Peyer's patch (tissue), 4 donors: ENCODE measurements at regions not wholly inside any gene's neighbourhood (a gene's known extent, or its start where the extent isn't known, plus 50 kb on each side); places are given as distances from the start of the nearest gene placed in this dataset.
"Not testable (repeated sequence)": the region's sequence is repeated elsewhere in the genome, so short reads cannot be mapped to it uniquely, and the experiment has no call there.

Experiments
- DNase-seq, 3 donors: peaks; one replicate each; pipeline ENCODE4 v3.0.0-alpha.2; 2017 to 2019
- H3K27ac ChIP-seq, 4 donors: fragments of 200-600 bp; sonication (generic); one replicate each; pipeline ENCODE4 v1.5.1; 2016 to 2019
- H3K27me3 ChIP-seq, 2 donors: fragments of 200-600 bp; sonication (generic); one replicate each; pipeline ENCODE4 v1.5.1; 2019
- H3K36me3 ChIP-seq, 3 donors: fragments of 200-600 bp; sonication (generic); one replicate each; pipeline ENCODE4 v1.5.1; 2016 to 2019
- H3K4me1 ChIP-seq, 4 donors: fragments of 200-600 bp; sonication (generic); one replicate each; pipeline ENCODE4 v1.5.1; 2016 to 2019
- H3K4me3 ChIP-seq, 4 donors: fragments of 200-600 bp; sonication (generic); 1 replicate in 3 of 4; 2 replicates in 1 of 4; pipeline ENCODE4 v1.5.1; 2016 to 2019; ENCODE audit warnings: mild to moderate bottlenecking in 1 of 4
- H3K9me3 ChIP-seq, 4 donors: fragments of 200-600 bp; sonication (generic); one replicate each; pipeline ENCODE4 v1.5.1; 2016 to 2019; ENCODE audit warnings: mild to moderate bottlenecking in 1 of 4
- CTCF ChIP-seq, 6 experiments: fragments of 450-650 bp in 4 of 6; fragments of 200-600 bp in 2 of 6; sonication (generic) in 1 of 6; IDR thresholded peaks; one replicate each; pipeline ENCODE4 v1.5.1; 2017 to 2019; ENCODE audit warnings: antibody characterized with exemption in 6 of 6, mild to moderate bottlenecking in 3 of 6, moderate library complexity in 1 of 6
- POLR2A ChIP-seq, 2 donors: fragments of 450-650 bp; IDR thresholded peaks; one replicate each; pipeline ENCODE4 v1.5.1; 2017; ENCODE audit warnings: antibody characterized with exemption in 2 of 2, mild to moderate bottlenecking in 2 of 2, moderate library complexity in 2 of 2

- Histone ChIP-seq H3K27me3 (no peaks in the 10 kb centered on the region), H3K27ac (no peak overlapping the region), H3K9me3 (no peaks in the 10 kb centered on the region), H3K4me1 (no peaks in the 10 kb centered on the region), H3K4me3 (no peak overlapping the region), H3K36me3 (no peaks in the 10 kb centered on the region)
- DNase-seq, result peak in 1 of 3 donors; percentile 62
- TF ChIP-seq POLR2A (IDR thresholded peaks at IDR 0.05) (no peak), CTCF (IDR thresholded peaks at IDR 0.05) (no peak)
Measured at GRCh38 chr9:87405677-87406542, 91.8 kb upstream of the DAPK1 start.

- Histone ChIP-seq H3K9me3 (no peaks in the 10 kb centered on the region), H3K4me3 (no peak overlapping the region), H3K36me3 (no peaks in the 10 kb centered on the region), H3K27me3 (no peaks in the 10 kb centered on the region), H3K4me1 (no peaks in the 10 kb centered on the region), H3K27ac (no peak overlapping the region)
- DNase-seq, result no peak
- TF ChIP-seq CTCF (IDR thresholded peaks at IDR 0.05), result no peak
- TF ChIP-seq POLR2A (IDR thresholded peaks at IDR 0.05), result no peak
Measured at GRCh38 chr9:87406543-87407166, 91.0 kb upstream of the DAPK1 start.

- H3K36me3 ChIP-seq, H3K27me3 ChIP-seq, DNase-seq, H3K4me3 ChIP-seq, H3K27ac ChIP-seq, H3K4me1 ChIP-seq, H3K9me3 ChIP-seq: not testable (repeated sequence)
Measured at GRCh38 chr9:87410047-87411005, 87.3 kb upstream of the DAPK1 start.

GRCh38 chr9:87420884-87421283 lies 76.8 kb upstream of the DAPK1 start:
- Histone ChIP-seq H3K27ac (no peak overlapping the region), H3K9me3 (peaks cover 0 to 5% (median 0%) of the 10 kb centered on the region in 4 donors), H3K27me3 (no peaks in the 10 kb centered on the region), H3K4me3 (no peak overlapping the region), H3K4me1 (no peaks in the 10 kb centered on the region), H3K36me3 (no peaks in the 10 kb centered on the region)
- no peak for DNase-seq
- no peak for TF ChIP-seq POLR2A (IDR thresholded peaks at IDR 0.05)
- no peak for TF ChIP-seq CTCF (IDR thresholded peaks at IDR 0.05)

- H3K4me3 ChIP-seq, result no peak overlapping the region
- H3K27ac ChIP-seq, result no peak overlapping the region
- H3K27me3 ChIP-seq, result no peaks in the 10 kb centered on the region
- no peaks in the 10 kb centered on the region for H3K36me3 ChIP-seq
- DNase-seq, result no peak
- H3K9me3 ChIP-seq, result peaks cover 0 to 5% (median 0%) of the 10 kb centered on the region in 4 donors
- no peaks in the 10 kb centered on the region for H3K4me1 ChIP-seq
- no peak for TF ChIP-seq POLR2A (IDR thresholded peaks at IDR 0.05)
- TF ChIP-seq CTCF (IDR thresholded peaks at IDR 0.05), result no peak
Measured at GRCh38 chr9:87421734-87422133, 75.9 kb upstream of the DAPK1 start.
